Kidney (tissue), 13 donors: ENCODE measurements at regions not wholly inside any gene's neighbourhood (a gene's known extent, or its start where the extent isn't known, plus 50 kb on each side); places are given as distances from the start of the nearest gene placed in this dataset.

Source experiments
- DNase-seq, 5 donors: peaks; one replicate each; pipeline ENCODE4 v3.0.0-alpha.2; 2013 to 2020
- FAIRE-seq: peaks from 2 replicates; lab custom pipeline; 2012; peaks lifted over from hg19 to GRCh38; lab: Jason Lieb, UNC
- H3K27ac ChIP-seq, 2 donors: one replicate each; pipeline ENCODE4 v1.7.0; 2013; ENCODE audit warnings: low read depth in 2 of 2, low read length in 2 of 2, inconsistent platforms in 1 of 2
- H3K27me3 ChIP-seq: one replicate; pipeline ENCODE4 v1.7.1; 2013; ENCODE audit warnings: low read length, inconsistent platforms; ENCODE audit not compliant: control insufficient read depth, insufficient read depth
- H3K36me3 ChIP-seq, 3 donors: one replicate each; pipeline versions ENCODE4 v1.7.0 to v1.7.1; 2013; ENCODE audit warnings: low read length in 3 of 3, control low read depth in 1 of 3, inconsistent platforms in 1 of 3; ENCODE audit not compliant: insufficient read depth in 3 of 3, control insufficient read depth in 2 of 3
- H3K4me1 ChIP-seq, 3 donors: one replicate each; pipeline versions ENCODE4 v1.7.0 to v1.7.1; 2013; ENCODE audit warnings: low read length in 3 of 3, inconsistent platforms in 1 of 3, low read depth in 1 of 3; ENCODE audit not compliant: control insufficient read depth in 2 of 3, insufficient read depth in 2 of 3
- H3K4me3 ChIP-seq, 3 donors: one replicate each; pipeline versions ENCODE4 v1.7.0 to v1.8.1; 2013; ENCODE audit warnings: low read length in 3 of 3, control low read depth in 1 of 3, inconsistent platforms in 1 of 3
- H3K9ac ChIP-seq, 3 donors: one replicate each; pipeline versions ENCODE4 v1.7.0 to v1.7.1; 2013; ENCODE audit warnings: low read length in 3 of 3, control low read depth in 1 of 3, inconsistent platforms in 1 of 3
- H3K9me3 ChIP-seq, 3 donors: one replicate each; pipeline versions ENCODE4 v1.7.0 to v1.7.1; 2013; ENCODE audit warnings: low read length in 3 of 3, control low read depth in 1 of 3, inconsistent platforms in 1 of 3; ENCODE audit not compliant: control insufficient read depth in 2 of 3, insufficient read depth in 1 of 3
- CTCF ChIP-seq: IDR thresholded peaks from 3 replicates; pipeline ENCODE4 v1.5.1; 2012; ENCODE audit warnings: mild to moderate bottlenecking, moderate library complexity, borderline replicate concordance; ENCODE audit not compliant: insufficient read depth; ENCODE audit errors: extremely low read depth
- intact Hi-C: fragments of 100-400 bp; cut with DNase I; formaldehyde crosslinking; loops from one replicate; pipeline ENCODE4 v1.11.1; 2022
- donor health status: control.
- donor health status: control.
- donor health status: control.
- donor health status: control.
- donor health status: control.
- donor health status: DM: yes; HTN: yes; CAD: no.
- donor health status: Normal renal cell carcinoma (clear cell type).

- no peak for TF ChIP-seq CTCF
- H3K36me3 ChIP-seq = no peaks in the 10 kb centered on the region
- H3K9ac ChIP-seq = no peak overlapping the region
- H3K4me3 ChIP-seq = no peak overlapping the region
- peaks cover 0 to 4% (median 0%) of the 10 kb centered on the region in 3 donors for H3K9me3 ChIP-seq
- H3K27me3 ChIP-seq = no peaks in the 10 kb centered on the region
- no peaks in the 10 kb centered on the region for H3K4me1 ChIP-seq
- H3K27ac ChIP-seq = no peak overlapping the region
- no peak for FAIRE-seq
- intact Hi-C loops = no loop called here
- DNase-seq = no peak
Observed at GRCh38 chr1:238830036-238830611, 556.2 kb upstream of the CHRM3 start.

- no peak overlapping the region for H3K4me3 ChIP-seq
- no peaks in the 10 kb centered on the region for H3K27me3 ChIP-seq
- no peak overlapping the region for H3K9ac ChIP-seq
- no peaks in the 10 kb centered on the region for H3K36me3 ChIP-seq
- intact Hi-C loops = no loop called here
- no peak for TF ChIP-seq CTCF
- FAIRE-seq (no peak), DNase-seq (no peak)
- peaks cover 0 to 4% (median 0%) of the 10 kb centered on the region in 3 donors for H3K9me3 ChIP-seq
- no peaks in the 10 kb centered on the region for H3K4me1 ChIP-seq
- no peak overlapping the region for H3K27ac ChIP-seq
Observed at GRCh38 chr1:238826891-238827290, 559.5 kb upstream of the CHRM3 start.

GRCh38 chr1:238823416-238823815, 563.0 kb upstream of the CHRM3 start:
- DNase-seq = no peak
- Histone ChIP-seq H3K27ac (no peak overlapping the region), H3K27me3 (no peaks in the 10 kb centered on the region), H3K9me3 (peaks cover 0 to 3% (median 0%) of the 10 kb centered on the region in 3 donors), H3K4me3 (no peak overlapping the region), H3K36me3 (no peaks in the 10 kb centered on the region), H3K9ac (no peak overlapping the region), H3K4me1 (no peaks in the 10 kb centered on the region)
- FAIRE-seq = no peak
- intact Hi-C loops = no loop called here
- TF ChIP-seq CTCF = no peak
